HK-2 (cell line): ENCODE measurements at regions not wholly inside any gene's neighbourhood (a gene's known extent, or its start where the extent isn't known, plus 50 kb on each side); places are given as distances from the start of the nearest gene placed in this dataset.
"Not testable (repeated sequence)": the region's sequence is repeated elsewhere in the genome, so short reads cannot be mapped to it uniquely, and the experiment has no call there.

ENCODE experiments used
- DNase-seq: peaks from one replicate; pipeline ENCODE4 v3.0.0-alpha.2; 2018; ENCODE audit not compliant: unreplicated experiment

GRCh38 chr17:6373599-6373998, 61.3 kb downstream of the AIPL1 start:
- DNase-seq = not testable (repeated sequence)

GRCh38 chr17:6366221-6366666, 68.7 kb downstream of the AIPL1 start:
- DNase-seq = no peak

GRCh38 chr17:6365200-6365943, 69.5 kb downstream of the AIPL1 start:
- DNase-seq = no peak

GRCh38 chr17:6361733-6362132, 73.2 kb downstream of the AIPL1 start:
- no peak for DNase-seq

- DNase-seq = no peak
These were observed 76.8 kb downstream of the AIPL1 start for GRCh38 chr17:6358131-6358530.

GRCh38 chr17:6356562-6356961, 78.4 kb downstream of the AIPL1 start:
- DNase-seq = no peak

- DNase-seq = no peak
These were observed 79.7 kb downstream of the AIPL1 start for GRCh38 chr17:6355196-6355595.

- no peak for DNase-seq
These were observed 81.9 kb downstream of the AIPL1 start for GRCh38 chr17:6352801-6353560.

- DNase-seq = no peak
These were observed 82.9 kb downstream of the AIPL1 start for GRCh38 chr17:6352016-6352415.

- DNase-seq = no peak
These were observed 84.1 kb downstream of the AIPL1 start for GRCh38 chr17:6350806-6351205.

GRCh38 chr17:6348891-6349290, 86.0 kb downstream of the AIPL1 start:
- DNase-seq = no peak

- no peak for DNase-seq
These were observed 87.1 kb downstream of the AIPL1 start for GRCh38 chr17:6347776-6348175.

- DNase-seq = no peak
These were observed 87.9 kb downstream of the AIPL1 start for GRCh38 chr17:6346986-6347385.

GRCh38 chr17:6346156-6346786, 88.7 kb downstream of the AIPL1 start:
- DNase-seq = no peak

- DNase-seq = no peak
These were observed 91.2 kb downstream of the AIPL1 start for GRCh38 chr17:6343736-6344135.

GRCh38 chr17:6343191-6343590, 91.7 kb downstream of the AIPL1 start:
- no peak for DNase-seq

GRCh38 chr17:6340708-6341107, 94.2 kb downstream of the AIPL1 start:
- no peak for DNase-seq

- DNase-seq = no peak
These were observed 100.5 kb downstream of the AIPL1 start for GRCh38 chr17:6334386-6334785.

- DNase-seq = no peak
These were observed 104.0 kb downstream of the AIPL1 start for GRCh38 chr17:6330936-6331335.

GRCh38 chr17:6328279-6328678, 106.6 kb downstream of the AIPL1 start:
- DNase-seq = no peak

- no peak for DNase-seq
These were observed 107.9 kb downstream of the AIPL1 start for GRCh38 chr17:6327007-6327406.

GRCh38 chr17:6326483-6326882, 108.4 kb downstream of the AIPL1 start:
- DNase-seq = no peak

- no peak for DNase-seq
These were observed 109.2 kb downstream of the AIPL1 start for GRCh38 chr17:6325741-6326140.
